Breast epithelium (tissue), 4 donors: ENCODE measurements at regions not wholly inside any gene's neighbourhood (a gene's known extent, or its start where the extent isn't known, plus 50 kb on each side); places are given as distances from the start of the nearest gene placed in this dataset.

Experiments
- DNase-seq, 2 donors: peaks; one replicate each; pipeline ENCODE4 v3.0.0-alpha.2; 2019; ENCODE audit warnings: low spot score in 2 of 2
- H3K27ac ChIP-seq, 2 donors: fragments of 200-600 bp; sonication (generic) in 1 of 2; one replicate each; pipeline ENCODE4 v1.5.1; 2016 to 2019; ENCODE audit warnings: mild to moderate bottlenecking in 1 of 2
- H3K27me3 ChIP-seq, 2 donors: fragments of 200-600 bp; sonication (generic) in 1 of 2; one replicate each; pipeline versions ENCODE4 v1.5.1 to v1.6.0; 2017 to 2019; ENCODE audit warnings: control low read depth in 1 of 2, mild to moderate bottlenecking in 1 of 2
- H3K36me3 ChIP-seq: fragments of 200-600 bp; one replicate; pipeline ENCODE4 v1.5.1; 2019
- H3K4me1 ChIP-seq, 2 donors: fragments of 200-600 bp; sonication (generic); one replicate each; pipeline ENCODE4 v1.5.1; 2016 to 2019; ENCODE audit warnings: control low read depth in 1 of 2
- H3K4me3 ChIP-seq, 3 donors: fragments of 200-600 bp; sonication (generic); 1 replicate in 2 of 3; 2 replicates in 1 of 3; pipeline ENCODE4 v1.5.1; 2016 to 2019; ENCODE audit warnings: mild to moderate bottlenecking in 3 of 3, moderate library complexity in 2 of 3
- H3K9me3 ChIP-seq, 2 donors: fragments of 200-600 bp; sonication (generic) in 1 of 2; one replicate each; pipeline ENCODE4 v1.5.1; 2016 to 2019; ENCODE audit warnings: control low read depth in 1 of 2
- CTCF ChIP-seq, 3 donors: fragments of 450-650 bp; IDR thresholded peaks; one replicate each; pipeline ENCODE4 v1.5.1; 2016 to 2017; ENCODE audit warnings: antibody characterized with exemption in 3 of 3, mild to moderate bottlenecking in 3 of 3, moderate library complexity in 3 of 3
- POLR2A ChIP-seq: fragments of 450-650 bp; IDR thresholded peaks from one replicate; pipeline ENCODE4 v1.6.1; 2016; ENCODE audit warnings: antibody characterized with exemption, mild to moderate bottlenecking, moderate library complexity
- POLR2AphosphoS5 ChIP-seq, 3 donors: sonication (generic); formaldehyde crosslinking; IDR thresholded peaks; one replicate each; pipeline ENCODE4 v1.6.1; 2017; ENCODE audit warnings: antibody characterized with exemption in 3 of 3
- intact Hi-C: fragments of 100-400 bp; cut with DNase I; formaldehyde crosslinking; loops from one replicate; pipeline ENCODE4 v1.15.1; 2023; ENCODE audit warnings: low total_unique reads

- Histone ChIP-seq H3K9me3 (peaks cover 4 to 9% of the 10 kb centered on the region in 2 donors), H3K4me3 (no peak overlapping the region), H3K27me3 (peaks cover 0 to 13% of the 10 kb centered on the region in 2 donors), H3K27ac (no peak overlapping the region), H3K4me1 (no peaks in the 10 kb centered on the region), H3K36me3 (no peaks in the 10 kb centered on the region)
- intact Hi-C loops, result no loop called here
- no peak for DNase-seq
- TF ChIP-seq POLR2AphosphoS5 (IDR thresholded peaks at IDR 0.05) (no peak), POLR2A (no peak), CTCF (IDR thresholded peaks at IDR 0.05) (no peak)
These were observed 476.4 kb downstream of the TBC1D22A start for GRCh38 chr22:47238690-47239473.

DNA sequence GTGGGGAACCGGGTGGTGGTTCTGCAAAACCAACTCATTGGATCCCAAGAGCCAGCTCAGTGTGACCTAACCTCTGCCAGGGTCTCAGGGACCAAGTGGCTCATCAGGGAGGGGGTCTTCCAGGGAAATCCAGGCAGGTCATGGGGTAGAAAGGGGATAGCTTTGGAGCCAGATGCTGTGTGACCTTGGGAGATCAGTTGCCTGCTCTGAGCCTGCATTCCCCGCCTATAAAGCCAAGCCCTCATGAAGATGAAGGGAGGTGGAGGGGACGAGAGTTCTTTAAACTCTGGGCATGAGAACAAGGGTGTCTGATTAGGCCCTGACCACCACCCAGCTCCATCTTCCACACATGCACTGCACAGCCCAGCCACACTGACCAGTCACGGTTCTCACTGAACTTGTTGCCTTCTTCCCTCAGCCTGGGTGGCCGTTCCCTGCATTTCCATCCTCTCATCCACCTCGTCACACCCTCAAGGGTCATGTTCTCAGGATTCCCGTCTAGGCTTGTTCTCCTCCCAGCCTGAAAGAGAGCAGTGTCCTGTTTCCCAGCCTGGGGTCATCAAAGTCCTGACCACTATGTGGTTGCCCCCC is 475.5 kb downstream of the TBC1D22A start:
- no peak for DNase-seq
- intact Hi-C loops, result no loop called here
- peaks cover 13 to 18% of the 10 kb centered on the region in 2 donors for H3K9me3 ChIP-seq
- no peak overlapping the region for H3K4me3 ChIP-seq
- no peaks in the 10 kb centered on the region for H3K36me3 ChIP-seq
- H3K4me1 ChIP-seq, result no peaks in the 10 kb centered on the region
- no peak overlapping the region for H3K27ac ChIP-seq
- TF ChIP-seq POLR2A, result no peak
- TF ChIP-seq CTCF (IDR thresholded peaks at IDR 0.05), result no peak
- TF ChIP-seq POLR2AphosphoS5 (IDR thresholded peaks at IDR 0.05), result no peak
- peaks cover 0 to 13% of the 10 kb centered on the region in 2 donors for H3K27me3 ChIP-seq

DNA sequence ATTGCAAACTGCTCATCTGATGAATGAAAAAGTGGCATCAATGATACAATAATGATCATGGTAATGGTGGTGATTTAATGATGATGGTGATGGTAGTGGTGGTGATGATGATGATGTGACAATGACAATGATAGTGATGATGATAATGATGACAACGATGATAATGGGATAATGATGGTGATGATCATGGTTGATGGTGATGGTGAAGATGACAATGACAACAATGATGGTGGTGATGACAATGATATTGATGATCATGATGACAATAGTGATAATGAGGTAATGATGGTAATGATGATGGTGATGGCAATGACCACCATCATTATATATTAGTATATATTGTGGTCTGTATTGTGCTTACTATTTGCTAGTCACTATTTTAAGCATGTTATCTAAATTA is 474.3 kb downstream of the TBC1D22A start:
- no peaks in the 10 kb centered on the region for H3K4me1 ChIP-seq
- no peak overlapping the region for H3K27ac ChIP-seq

DNA sequence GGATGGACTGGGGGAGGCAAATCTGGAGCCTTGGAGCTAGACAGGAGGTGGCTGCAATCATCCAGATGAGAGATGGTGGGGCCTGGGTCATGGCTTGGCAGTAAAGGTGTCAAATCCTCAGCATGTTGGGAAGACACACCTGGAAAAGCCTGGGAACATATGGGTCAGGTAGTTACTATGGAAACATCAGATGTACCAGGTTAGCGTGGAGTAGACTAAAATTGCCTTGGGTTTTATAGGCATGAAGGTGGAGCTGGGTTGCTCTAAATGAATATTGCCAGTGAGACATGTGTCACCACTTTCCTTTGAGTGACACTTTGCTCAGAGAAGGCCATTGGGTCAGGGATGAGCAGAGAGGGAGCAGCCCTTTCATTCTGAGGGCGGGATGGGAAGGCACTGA is 473.7 kb downstream of the TBC1D22A start:
- no peak overlapping the region for H3K4me3 ChIP-seq
- no peak overlapping the region for H3K27ac ChIP-seq
- H3K4me1 ChIP-seq, result no peaks in the 10 kb centered on the region
- peaks cover 0 to 13% of the 10 kb centered on the region in 2 donors for H3K27me3 ChIP-seq
- DNase-seq, result no peak
- intact Hi-C loops, result no loop called here
- H3K36me3 ChIP-seq, result no peaks in the 10 kb centered on the region
- peaks cover 14 to 21% of the 10 kb centered on the region in 2 donors for H3K9me3 ChIP-seq
- TF ChIP-seq POLR2AphosphoS5 (IDR thresholded peaks at IDR 0.05) (no peak), CTCF (IDR thresholded peaks at IDR 0.05) (no peak), POLR2A (no peak)

More for the DNA sequence above, 474.3 kb downstream of the TBC1D22A start:
- H3K9me3 ChIP-seq, result peaks cover 14 to 21% of the 10 kb centered on the region in 2 donors
- no peak for DNase-seq
- H3K36me3 ChIP-seq, result no peaks in the 10 kb centered on the region
- H3K27me3 ChIP-seq, result peaks cover 0 to 13% of the 10 kb centered on the region in 2 donors
- TF ChIP-seq CTCF (IDR thresholded peaks at IDR 0.05) (no peak), POLR2A (no peak), POLR2AphosphoS5 (IDR thresholded peaks at IDR 0.05) (no peak)
- intact Hi-C loops, result no loop called here
- no peak overlapping the region for H3K4me3 ChIP-seq
